K562 (cell line): ENCODE measurements at regions not wholly inside any gene's neighbourhood (a gene's known extent, or its start where the extent isn't known, plus 50 kb on each side); places are given as distances from the start of the nearest gene placed in this dataset.

Experiments
- CEBPB ChIP-seq: fragments of 450-650 bp; IDR thresholded peaks from 2 replicates; pipeline ENCODE4 v1.6.1; 2016; ENCODE audit warnings: missing genetic modification characterization, missing compliant biosample characterization
- CLOCK ChIP-seq: fragments of 250-450 bp; sonication (Bioruptor Pico); IDR thresholded peaks from 2 replicates; pipeline ENCODE4 v1.4.0; 2020; ENCODE audit warnings: mild to moderate bottlenecking, moderate library complexity, borderline replicate concordance
- CTCF ChIP-seq, 3 experiments: IDR thresholded peaks in 2 of 3; conservative IDR thresholded peaks in 1 of 3; 2 replicates each; pipeline ENCODE4 v1.5.1; 2011 to 2012; ENCODE audit warnings: low read length in 3 of 3, mild to moderate bottlenecking in 3 of 3, control low read depth in 2 of 3, improper control_type of control experiment in 1 of 3, inconsistent platforms in 1 of 3, low read depth in 1 of 3, mixed read lengths in 1 of 3, moderate library complexity in 1 of 3; ENCODE audit not compliant: insufficient read depth in 2 of 3
- GABPB1 ChIP-seq: sonication (generic); formaldehyde crosslinking; IDR thresholded peaks from 2 replicates; pipeline ENCODE4 v1.8.0; 2022; ENCODE audit warnings: mild to moderate bottlenecking, missing genetic modification reagents
- MAX ChIP-seq: sonication (generic); formaldehyde crosslinking; IDR thresholded peaks from 2 replicates; pipeline ENCODE4 v1.9.0; 2022; ENCODE audit warnings: mild to moderate bottlenecking, missing genetic modification reagents
- NCOR1 ChIP-seq: fragments of 450-650 bp; IDR thresholded peaks from 2 replicates; pipeline ENCODE4 v1.6.1; 2016; ENCODE audit warnings: mild to moderate bottlenecking, moderate library complexity
- PKNOX1 ChIP-seq: fragments of 450-650 bp; IDR thresholded peaks from 2 replicates; pipeline ENCODE4 v1.6.1; 2016
- POLR2A ChIP-seq: fragments of 450-650 bp; conservative IDR thresholded peaks from 2 replicates; pipeline ENCODE4 v1.6.1; 2016
- RBM39 ChIP-seq: fragments of 200-400 bp; formaldehyde crosslinking; optimal IDR thresholded peaks from 2 replicates; pipeline ENCODE3; 2018; ENCODE audit warnings: low read depth, low read length
- RCOR1 ChIP-seq, 2 experiments: IDR thresholded peaks; 2 replicates each; pipeline ENCODE4 v1.6.1; 2012; ENCODE audit warnings: low read depth in 2 of 2, low read length in 2 of 2, borderline replicate concordance in 1 of 2, improper control_type of control experiment in 1 of 2
- REST ChIP-seq, 2 experiments: fragments of 450-650 bp; formaldehyde crosslinking in 1 of 2; IDR thresholded peaks; 2 replicates each; pipeline versions ENCODE4 v1.4.0 to v1.6.1; 2014 to 2020; ENCODE audit warnings: mild to moderate bottlenecking in 2 of 2, borderline replicate concordance in 1 of 2, low read depth in 1 of 2
- TAF7 ChIP-seq: fragments of 450-650 bp; IDR thresholded peaks from 2 replicates; pipeline ENCODE4 v1.6.1; 2016; ENCODE audit warnings: missing genetic modification characterization, missing compliant biosample characterization
- ZBTB33 ChIP-seq: sonication (generic); formaldehyde crosslinking; IDR thresholded peaks from 2 replicates; pipeline ENCODE4 v1.8.1; 2023; ENCODE audit warnings: mild to moderate bottlenecking, missing genetic modification reagents
- ZNF785 ChIP-seq: fragments of 250-450 bp; sonication (Bioruptor Pico); IDR thresholded peaks from 2 replicates; pipeline ENCODE4 v1.4.0; 2020; ENCODE audit warnings: mild to moderate bottlenecking

GRCh38 chr10:55305285-55305684, 504.3 kb upstream of the PCDH15 start:
- TF ChIP-seq TAF7 (tag) (no peak), REST (IDR thresholded peaks at IDR 0.05; ENCODE audit: borderline replicate concordance) (no peak), REST (CRISPR knock-in tag; IDR thresholded peaks at IDR 0.05; ENCODE audit: low read depth) (no peak), POLR2A (no peak), RBM39 (no peak), MAX (CRISPR knock-in tag) (no peak), PKNOX1 (no peak), CLOCK (CRISPR knock-in tag) (no peak), RCOR1 (IDR thresholded peaks at IDR 0.05; ENCODE audit: borderline replicate concordance in 1 of 2, low read depth in 2 of 2, low read length in 2 of 2) (no peak), ZNF785 (no peak), CEBPB (no peak), ZBTB33 (CRISPR knock-in tag) (no peak), CTCF (IDR thresholded peaks at IDR 0.05 in 2 of 3, conservative IDR thresholded peaks at IDR 0.05 in 1 of 3; ENCODE audit: insufficient read depth in 2 of 3, low read depth in 1 of 3, low read length in 3 of 3) (no peak), NCOR1 (no peak), GABPB1 (CRISPR knock-in tag) (no peak)
